B cell (primary cell): ENCODE measurements at regions not wholly inside any gene's neighbourhood (a gene's known extent, or its start where the extent isn't known, plus 50 kb on each side); places are given as distances from the start of the nearest gene placed in this dataset.

Experiments
- CTCF ChIP-seq: fragments of 200-600 bp; IDR thresholded peaks from one replicate; pipeline ENCODE4 v1.8.0; 2022; ENCODE audit warnings: antibody characterized with exemption, mild to moderate bottlenecking
- EZH2 ChIP-seq: IDR thresholded peaks from 2 replicates; pipeline ENCODE4 v1.6.1; 2012; ENCODE audit warnings: borderline replicate concordance, low read depth, mild to moderate bottlenecking, moderate library complexity, low read length; ENCODE audit not compliant: insufficient read depth, poor library complexity, severe bottlenecking

- no peak for TF ChIP-seq CTCF
- no peak for TF ChIP-seq EZH2
Measured at GRCh38 chr19:30703645-30704044, 331.5 kb downstream of the ZNF536 start.
